Common myeloid progenitor, CD34-positive (primary cell): ENCODE measurements at regions not wholly inside any gene's neighbourhood (a gene's known extent, or its start where the extent isn't known, plus 50 kb on each side); places are given as distances from the start of the nearest gene placed in this dataset.

Experiments used
- CTCF ChIA-PET: fragments of 350-600 bp; sonication (Branson Sonifier 250); formaldehyde crosslinking; loops from one replicate; lab custom pipeline; 2021; ENCODE audit warnings: antibody characterized with exemption; lab: Charles Lee
- POLR2A ChIA-PET: fragments of 350-600 bp; sonication (Branson Sonifier 250); formaldehyde crosslinking; loops from one replicate; lab custom pipeline; 2021; ENCODE audit warnings: antibody characterized with exemption; lab: Charles Lee
- DNase-seq, 3 donors: peaks; one replicate each; pipeline versions ENCODE4 v3.0.0 to v3.0.0-alpha.2; 2013
- H3K27ac ChIP-seq, 2 experiments: 1 replicate in 1 of 2; 2 replicates in 1 of 2; pipeline ENCODE4 v1.7.0; 2013; ENCODE audit warnings: inconsistent platforms in 2 of 2, low read length in 2 of 2, mild to moderate bottlenecking in 2 of 2, low read depth in 1 of 2, moderate library complexity in 1 of 2; ENCODE audit not compliant: severe bottlenecking in 2 of 2, insufficient read depth in 1 of 2, poor library complexity in 1 of 2
- H3K27me3 ChIP-seq, 5 experiments: replicated peaks in 2 of 5; 1 replicate in 3 of 5; 2 replicates in 2 of 5; pipeline versions ENCODE4 v1.6.1 to v1.7.0; 2013; ENCODE audit warnings: low read length in 4 of 5, mild to moderate bottlenecking in 2 of 5, moderate library complexity in 2 of 5, inconsistent platforms in 1 of 5; ENCODE audit not compliant: insufficient read depth in 5 of 5, control insufficient read depth in 4 of 5
- H3K36me3 ChIP-seq, 4 experiments: 1 replicate in 2 of 4; 2 replicates in 2 of 4; pipeline versions ENCODE4 v1.6.1 to v1.7.0; 2013; ENCODE audit warnings: low read length in 3 of 4, control low read depth in 1 of 4, mild to moderate bottlenecking in 1 of 4; ENCODE audit not compliant: control insufficient read depth in 4 of 4, insufficient read depth in 4 of 4
- H3K4me1 ChIP-seq, 4 experiments: 1 replicate in 3 of 4; 2 replicates in 1 of 4; pipeline versions ENCODE4 v1.6.1 to v1.7.1; 2013; ENCODE audit warnings: low read length in 3 of 4, mild to moderate bottlenecking in 3 of 4, control low read depth in 1 of 4, inconsistent platforms in 1 of 4, moderate library complexity in 1 of 4; ENCODE audit not compliant: control insufficient read depth in 4 of 4, insufficient read depth in 4 of 4; ENCODE audit errors: control extremely low read depth in 1 of 4
- H3K4me3 ChIP-seq, 7 experiments: 1 replicate in 4 of 7; 2 replicates in 3 of 7; pipeline versions ENCODE4 v1.5.1 to v1.7.0; 2013; ENCODE audit warnings: mild to moderate bottlenecking in 7 of 7, low read length in 6 of 7, moderate library complexity in 6 of 7, inconsistent platforms in 2 of 7, low read depth in 2 of 7, control low read depth in 1 of 7; ENCODE audit not compliant: insufficient read depth in 4 of 7, control insufficient read depth in 1 of 7; ENCODE audit errors: extremely low read depth in 1 of 7
- H3K9me3 ChIP-seq, 5 experiments: 1 replicate in 4 of 5; 2 replicates in 1 of 5; pipeline versions ENCODE4 v1.6.1 to v1.7.1; 2013; ENCODE audit warnings: low read length in 4 of 5, mild to moderate bottlenecking in 2 of 5, inconsistent platforms in 1 of 5, low read depth in 1 of 5, moderate library complexity in 1 of 5; ENCODE audit not compliant: control insufficient read depth in 4 of 5, insufficient read depth in 2 of 5; ENCODE audit errors: control extremely low read depth in 1 of 5
- WGBS: methylation state at CpG from one replicate; pipeline ENCODE4 v1.1.5; 2013; ENCODE audit not compliant: insufficient coverage; 5-methylcytosine and 5-hydroxymethylcytosine counted together

DNA sequence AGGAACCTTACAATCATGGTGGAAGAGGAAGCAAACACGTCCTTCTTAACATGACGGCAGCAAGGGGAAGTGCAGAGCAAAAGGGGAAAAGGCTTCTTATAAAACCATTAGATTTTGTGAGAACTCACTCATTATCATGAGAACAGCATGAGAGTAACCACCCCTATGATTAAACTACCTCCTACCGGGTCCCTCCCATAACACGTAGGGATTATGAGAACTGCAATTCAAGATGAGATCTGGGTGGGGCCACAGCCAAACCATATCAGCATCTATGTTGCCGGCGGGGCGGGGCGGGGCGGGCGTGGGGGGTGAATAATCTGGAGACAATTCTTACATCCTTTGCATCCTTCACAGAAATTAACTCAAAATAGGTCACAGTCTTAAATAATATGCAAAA, 58.8 kb upstream of the GFPT2 start:
- Histone ChIP-seq H3K27ac (no peak overlapping the region), H3K27me3 (peaks cover 0 to 4% (median 0%) of the 10 kb centered on the region in 5 experiments), H3K36me3 (no peaks in the 10 kb centered on the region), H3K9me3 (peaks cover 0 to 17% (median 2%) of the 10 kb centered on the region in 5 experiments), H3K4me1 (no peaks in the 10 kb centered on the region), H3K4me3 (no peak overlapping the region)
- no peak for DNase-seq
- ChIA-PET CTCF (no interaction called here), POLR2A (no interaction called here)
- WGBS, result 6% methylated on average over 2 of the region's 10 CpGs

DNA sequence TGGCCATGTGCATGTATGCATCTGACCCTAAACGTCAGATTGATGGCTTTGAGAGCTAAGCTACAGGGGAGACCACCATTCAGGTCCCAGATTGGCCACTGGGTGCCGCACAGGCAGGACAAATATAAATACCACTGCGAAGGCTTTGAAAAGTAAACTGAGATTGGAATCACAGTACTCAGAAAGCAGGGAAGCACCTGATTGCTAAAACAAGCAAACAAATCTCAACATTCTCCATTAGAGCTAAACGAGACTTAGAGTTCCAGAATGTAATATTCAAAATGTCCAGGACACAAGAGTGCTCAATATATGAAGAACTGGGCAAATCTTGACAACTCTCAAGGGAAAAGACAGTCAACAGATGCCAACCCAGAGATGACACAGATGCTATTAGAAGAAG, 61.0 kb upstream of the GFPT2 start:
- no peaks in the 10 kb centered on the region for H3K4me1 ChIP-seq
- ChIA-PET POLR2A (no interaction called here), CTCF (no interaction called here)
- no peak overlapping the region for H3K4me3 ChIP-seq
- 100% methylated on average over 3 of the region's 4 CpGs for WGBS
- H3K36me3 ChIP-seq, result no peaks in the 10 kb centered on the region
- no peak overlapping the region for H3K27ac ChIP-seq
- DNase-seq, result no peak
- H3K27me3 ChIP-seq, result peaks cover 0 to 4% (median 0%) of the 10 kb centered on the region in 5 experiments
- H3K9me3 ChIP-seq, result peaks cover 0 to 17% (median 2%) of the 10 kb centered on the region in 5 experiments

DNA sequence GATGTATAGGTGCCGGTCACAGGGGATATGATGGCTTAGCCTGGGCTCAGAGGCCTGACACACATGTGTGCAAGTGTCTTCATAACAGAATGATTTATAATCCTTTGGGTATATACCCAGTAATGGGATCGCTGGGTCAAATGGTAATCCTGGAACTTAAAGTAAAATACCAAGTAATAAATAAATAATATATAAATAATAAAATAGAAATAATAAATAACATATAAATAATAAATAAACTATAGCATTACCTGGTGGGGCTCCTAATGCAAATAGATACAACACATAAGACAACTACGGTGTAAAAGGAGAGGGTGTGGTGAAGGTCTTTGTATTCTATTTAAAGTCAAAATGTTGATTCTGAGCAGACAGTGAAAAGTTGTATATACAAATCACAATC, 68.5 kb upstream of the GFPT2 start:
- POLR2A ChIA-PET, result no interaction called here
- WGBS, result 100% methylated on average over 1 of the region's 3 CpGs

DNA sequence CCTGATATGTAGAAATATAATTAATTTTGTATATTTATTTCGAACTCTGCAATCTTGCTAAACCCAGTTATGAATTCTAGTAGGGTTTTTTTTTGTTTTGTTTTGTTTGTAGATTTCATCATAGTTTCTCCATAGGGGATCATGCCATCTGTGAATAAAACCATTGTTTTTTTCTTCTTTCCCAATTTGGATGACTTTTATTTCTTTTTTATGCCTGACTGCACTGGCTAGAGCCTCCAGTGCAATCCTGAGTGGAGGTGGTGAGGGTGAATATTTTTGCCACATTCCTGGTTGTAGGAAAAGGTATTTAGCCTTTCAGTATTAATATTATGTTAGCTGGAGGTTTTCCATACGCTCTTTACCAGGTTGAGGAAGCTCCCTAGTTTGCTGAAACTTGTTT, 70.0 kb upstream of the GFPT2 start:
- Histone ChIP-seq H3K27ac (no peak overlapping the region), H3K4me1 (no peaks in the 10 kb centered on the region), H3K27me3 (no peaks in the 10 kb centered on the region), H3K4me3 (no peak overlapping the region), H3K9me3 (no peaks in the 10 kb centered on the region), H3K36me3 (no peaks in the 10 kb centered on the region)
- POLR2A ChIA-PET, result no interaction called here
- DNase-seq, result no peak
- WGBS, result 100% methylated on average over 1 of the region's 2 CpGs
- CTCF ChIA-PET, result interaction anchor here (0.6 kb wide), 1 partner anchor 16 kb away, joined by 4 read pairs; no protein-coding TSS in a partner anchor

More for the DNA sequence above, 68.5 kb upstream of the GFPT2 start:
- DNase-seq, result no peak
- H3K4me3 ChIP-seq, result no peak overlapping the region
- H3K27me3 ChIP-seq, result no peaks in the 10 kb centered on the region
- no peaks in the 10 kb centered on the region for H3K9me3 ChIP-seq
- no peaks in the 10 kb centered on the region for H3K36me3 ChIP-seq
- CTCF ChIA-PET, result no interaction called here
- no peaks in the 10 kb centered on the region for H3K4me1 ChIP-seq
- no peak overlapping the region for H3K27ac ChIP-seq

- 98% methylated on average over 5 of the region's 5 CpGs for WGBS
- H3K9me3 ChIP-seq, result no peaks in the 10 kb centered on the region
- H3K4me3 ChIP-seq, result no peak overlapping the region
- no peaks in the 10 kb centered on the region for H3K4me1 ChIP-seq
- no peak overlapping the region for H3K27ac ChIP-seq
- ChIA-PET POLR2A (no interaction called here), CTCF (interaction anchor here (0.6 kb wide), 1 partner anchor 16 kb away, joined by 4 read pairs; no protein-coding TSS in a partner anchor)
- DNase-seq, result no peak
- H3K36me3 ChIP-seq, result no peaks in the 10 kb centered on the region
- no peaks in the 10 kb centered on the region for H3K27me3 ChIP-seq
Measured at GRCh38 chr5:180423598-180423997, 70.5 kb upstream of the GFPT2 start.

- peaks cover 0 to 2% (median 0%) of the 10 kb centered on the region in 5 experiments for H3K27me3 ChIP-seq
- WGBS, result 100% methylated on average over 4 of the region's 7 CpGs
- CTCF ChIA-PET, result no interaction called here
- H3K4me3 ChIP-seq, result no peak overlapping the region
- no peaks in the 10 kb centered on the region for H3K4me1 ChIP-seq
- POLR2A ChIA-PET, result no interaction called here
- DNase-seq, result no peak
- no peaks in the 10 kb centered on the region for H3K36me3 ChIP-seq
- H3K27ac ChIP-seq, result no peak overlapping the region
- H3K9me3 ChIP-seq, result no peaks in the 10 kb centered on the region
Measured at GRCh38 chr5:180424094-180424493, 70.1 kb upstream of the CNOT6 start.

- POLR2A ChIA-PET, result no interaction called here
- WGBS, result 92% methylated on average over 8 of the region's 8 CpGs
Measured at GRCh38 chr5:180428598-180428997, 65.6 kb upstream of the CNOT6 start.

More at GRCh38 chr5:180428598-180428997, 65.6 kb upstream of the CNOT6 start:
- H3K27ac ChIP-seq, result no peak overlapping the region
- no peaks in the 10 kb centered on the region for H3K4me1 ChIP-seq
- peaks cover 0 to 3% (median 0%) of the 10 kb centered on the region in 5 experiments for H3K9me3 ChIP-seq
- no peak for DNase-seq
- H3K36me3 ChIP-seq, result no peaks in the 10 kb centered on the region
- CTCF ChIA-PET, result no interaction called here
- H3K4me3 ChIP-seq, result no peak overlapping the region
- H3K27me3 ChIP-seq, result peaks cover 0 to 2% (median 0%) of the 10 kb centered on the region in 5 experiments
